HCT116 (cell line): ENCODE measurements at regions not wholly inside any gene's neighbourhood (a gene's known extent, or its start where the extent isn't known, plus 50 kb on each side); places are given as distances from the start of the nearest gene placed in this dataset.
A peak's percentile ranks its signal among the peaks of the same experiment; 100 is the strongest.

Source experiments
- ATAC-seq: fragments of 200-7000 bp; cut with Tn5 transposase; 2 replicates; pipeline ENCODE4 v1.9.1; 2020; ENCODE audit warnings: mild to moderate bottlenecking, moderate library complexity
- BruUV-seq: library from RNA; stranded (reverse); fragments of 400-500 nt; replicated peaks from 2 replicates; lab custom pipeline; 2021; lab: Mats Ljungman, UMichigan
- CTCF ChIA-PET: fragments of 300-600 bp; sonication (Branson Sonifier 250); formaldehyde crosslinking; loops from one replicate; lab custom pipeline; 2021; ENCODE audit warnings: antibody characterized with exemption; lab: Charles Lee
- POLR2A ChIA-PET: fragments of 300-600, 350-600 bp; sonication (Branson Sonifier 250); formaldehyde crosslinking; loops from one replicate; lab custom pipeline; 2021; ENCODE audit warnings: antibody characterized with exemption; lab: Charles Lee
- RAD21 ChIA-PET, 2 experiments: fragments of 300-600 bp; sonication (Branson Sonifier 250); formaldehyde crosslinking; loops; one replicate each; lab custom pipeline; 2023; ENCODE audit warnings: low total read pairs in 2 of 2; ENCODE audit not compliant: uncharacterized antibody in 2 of 2, unreplicated experiment in 2 of 2, low non-redundant PET in 1 of 2; lab: Charles Lee
- DNase-seq: peaks from one replicate; pipeline ENCODE4 v3.0.0-alpha.2; 2010; ENCODE audit warnings: low read depth, low spot score
- H2AFZ ChIP-seq: fragments of 200-600 bp; shearing (Covaris generic), sonication (generic); 2 replicates; pipeline ENCODE4 v1.6.1; 2017; ENCODE audit warnings: low read depth, mixed run types, mixed read lengths, antibody characterized with exemption, low read length; ENCODE audit not compliant: poor library complexity, severe bottlenecking
- H3K27ac ChIP-seq: 2 replicates; pipeline ENCODE4 v1.5.1; 2012; ENCODE audit warnings: low read depth, low read length
- H3K27me3 ChIP-seq: fragments of 200-600 bp; sonication (generic); 2 replicates; pipeline ENCODE4 v1.6.1; 2016; ENCODE audit warnings: mixed run types, low read length, mixed read lengths; ENCODE audit not compliant: insufficient read depth
- H3K36me3 ChIP-seq, 2 experiments: fragments of 200-500 bp in 1 of 2; fragments of 200-600 bp in 1 of 2; sonication (Bioruptor generic) in 1 of 2; sonication (generic) in 1 of 2; 2 replicates each; pipeline versions ENCODE4 v1.5.1 to v1.6.1; 2014 to 2016; ENCODE audit warnings: low read length in 2 of 2, inconsistent platforms in 1 of 2, mixed read lengths in 1 of 2, mixed run types in 1 of 2; ENCODE audit not compliant: insufficient read depth in 2 of 2, control insufficient read depth in 1 of 2
- H3K4me1 ChIP-seq, 2 experiments: fragments of 200-600 bp in 1 of 2; sonication (generic) in 1 of 2; 2 replicates each; pipeline versions ENCODE4 v1.5.1 to v1.6.1; 2012 to 2017; ENCODE audit warnings: low read length in 2 of 2, inconsistent platforms in 1 of 2, mild to moderate bottlenecking in 1 of 2, mixed read lengths in 1 of 2, mixed run types in 1 of 2, moderate library complexity in 1 of 2; ENCODE audit not compliant: insufficient read depth in 2 of 2, control insufficient read depth in 1 of 2
- H3K4me2 ChIP-seq: fragments of 200-600 bp; sonication (generic); 2 replicates; pipeline ENCODE4 v1.6.1; 2017; ENCODE audit warnings: mixed run types, low read length, mixed read lengths
- H3K4me3 ChIP-seq, 2 experiments: fragments of 200-600 bp in 1 of 2; sonication (generic) in 1 of 2; replicated peaks in 1 of 2; 2 replicates each; pipeline ENCODE4 v1.5.1; 2011 to 2016; ENCODE audit warnings: low read length in 2 of 2, control low read depth in 1 of 2, low read depth in 1 of 2, mild to moderate bottlenecking in 1 of 2, mixed read lengths in 1 of 2, mixed run types in 1 of 2
- H3K79me2 ChIP-seq: fragments of 200-600 bp; sonication (generic); 2 replicates; pipeline ENCODE4 v1.6.1; 2017; ENCODE audit warnings: mild to moderate bottlenecking, mixed run types, low read length, moderate library complexity, mixed read lengths; ENCODE audit not compliant: insufficient read depth
- H3K9ac ChIP-seq: fragments of 200-600 bp; sonication (generic); 2 replicates; pipeline ENCODE4 v1.6.1; 2016; ENCODE audit warnings: low read length, mixed read lengths
- H3K9me2 ChIP-seq: fragments of 200-600 bp; sonication (generic), shearing (Covaris generic); 2 replicates; pipeline ENCODE4 v1.6.1; 2017; ENCODE audit warnings: mixed run types, mild to moderate bottlenecking, moderate library complexity; ENCODE audit not compliant: insufficient read depth
- H3K9me3 ChIP-seq, 2 experiments: fragments of 200-500 bp in 1 of 2; fragments of 200-600 bp in 1 of 2; sonication (Bioruptor generic) in 1 of 2; sonication (generic) in 1 of 2; 2 replicates each; pipeline ENCODE4 v1.6.1; 2014 to 2017; ENCODE audit warnings: low read length in 2 of 2, mixed read lengths in 2 of 2, inconsistent platforms in 1 of 2, low read depth in 1 of 2, mild to moderate bottlenecking in 1 of 2, mixed run types in 1 of 2, moderate library complexity in 1 of 2; ENCODE audit not compliant: control insufficient read depth in 1 of 2, insufficient read depth in 1 of 2
- H4K20me1 ChIP-seq: fragments of 200-600 bp; sonication (generic), shearing (Covaris generic); 2 replicates; pipeline ENCODE4 v1.6.1; 2017; ENCODE audit warnings: mixed run types, mild to moderate bottlenecking, moderate library complexity; ENCODE audit not compliant: insufficient read depth
- CBX3 ChIP-seq: IDR thresholded peaks from 2 replicates; pipeline ENCODE4 v1.6.1; 2012; ENCODE audit warnings: low read depth
- CTCF ChIP-seq, 3 experiments: fragments of 200-600 bp in 1 of 3; sonication (generic) in 1 of 3; IDR thresholded peaks in 2 of 3; conservative IDR thresholded peaks in 1 of 3; 2 replicates each; pipeline ENCODE4 v1.5.1; 2012 to 2017; ENCODE audit warnings: low read depth in 2 of 3, low read length in 2 of 3, antibody characterized with exemption in 1 of 3, borderline replicate concordance in 1 of 3, control low read depth in 1 of 3, mild to moderate bottlenecking in 1 of 3, mixed read lengths in 1 of 3, mixed run types in 1 of 3, moderate library complexity in 1 of 3; ENCODE audit not compliant: insufficient read depth in 1 of 3
- ELF1 ChIP-seq: IDR thresholded peaks from 2 replicates; pipeline ENCODE4 v1.6.1; 2012; ENCODE audit warnings: low read depth, borderline replicate concordance
- EZH2 ChIP-seq: fragments of 200-600 bp; sonication (generic); IDR thresholded peaks from 2 replicates; pipeline ENCODE4 v1.6.1; 2017; ENCODE audit warnings: antibody characterized with exemption, mixed run types
- JUND ChIP-seq: IDR thresholded peaks from 2 replicates; pipeline ENCODE4 v1.6.1; 2012
- MAX ChIP-seq: IDR thresholded peaks from 2 replicates; pipeline ENCODE4 v1.6.1; 2012
- POLR2A ChIP-seq: IDR thresholded peaks from 2 replicates; pipeline ENCODE4 v1.7.0; 2011; ENCODE audit warnings: borderline replicate concordance; ENCODE audit not compliant: insufficient read depth, insufficient read length; ENCODE audit errors: extremely low read depth
- SP1 ChIP-seq: IDR thresholded peaks from 2 replicates; pipeline ENCODE4 v1.6.1; 2012; ENCODE audit warnings: low read depth
- TCF7L2 ChIP-seq: IDR thresholded peaks from 2 replicates; pipeline ENCODE4 v1.7.0; 2011; ENCODE audit warnings: borderline replicate concordance, inconsistent platforms; ENCODE audit not compliant: insufficient read depth, insufficient read length; ENCODE audit errors: extremely low read depth
- YY1 ChIP-seq: IDR thresholded peaks from 2 replicates; pipeline ENCODE4 v1.6.1; 2011; ENCODE audit warnings: low read length, low read depth, moderate library complexity, mild to moderate bottlenecking; ENCODE audit not compliant: insufficient replicate concordance; ENCODE audit errors: extremely low read depth
- ZFX ChIP-seq: fragments of 450-650 bp; IDR thresholded peaks from 2 replicates; pipeline ENCODE4 v1.6.1; 2017
- intact Hi-C: fragments of 100-400 bp; cut with micrococcal nuclease; formaldehyde crosslinking; loops from 2 replicates; pipeline ENCODE4 v1.10.0; 2022

- CTCF ChIA-PET: interaction anchor here (1.7 to 2.4 kb wide), 2 partner anchors 184 to 274 kb away, joined by 4 to 22 read pairs; no protein-coding TSS in a partner anchor
- H3K4me2 ChIP-seq: peak overlapping the region; percentile 55; the same call in 1 of the 2 replicates
- no peaks in the 10 kb centered on the region for H3K9me3 ChIP-seq
- no peak overlapping the region for H3K9ac ChIP-seq
- no peaks in the 10 kb centered on the region for H3K79me2 ChIP-seq
- RAD21 ChIA-PET: no interaction called here
- H3K4me3 ChIP-seq: no peak overlapping the region
- ATAC-seq: no peak
- DNase-seq: no peak
- TF ChIP-seq EZH2: no peak
- TF ChIP-seq ELF1: no peak
- no peak for TF ChIP-seq SP1
- TF ChIP-seq YY1: no peak
- TF ChIP-seq TCF7L2: no peak
- no peak for TF ChIP-seq JUND
- no peak for TF ChIP-seq CTCF (IDR thresholded peaks at IDR 0.05 in 2 of 3, conservative IDR thresholded peaks at IDR 0.05 in 1 of 3; ENCODE audit: borderline replicate concordance in 1 of 3, insufficient read depth in 1 of 3, low read depth in 2 of 3, low read length in 2 of 3)
- TF ChIP-seq CBX3: no peak
- no peak for TF ChIP-seq POLR2A
- no peak for TF ChIP-seq MAX
- TF ChIP-seq ZFX: no peak
- no peaks in the 10 kb centered on the region for H3K9me2 ChIP-seq
- intact Hi-C loops: no loop called here
- H4K20me1 ChIP-seq: no peaks in the 10 kb centered on the region
- BruUV-seq: no TSS peak
- H2AFZ ChIP-seq: no peak overlapping the region
- POLR2A ChIA-PET: no interaction called here
- peaks cover 0 to 3% of the 10 kb centered on the region in 2 experiments; a peak in 2 of 4 replicates for H3K4me1 ChIP-seq
- no peak overlapping the region for H3K27ac ChIP-seq
- H3K27me3 ChIP-seq: peaks cover 7% of the 10 kb centered on the region
- no peaks in the 10 kb centered on the region for H3K36me3 ChIP-seq
Observed at GRCh38 chr15:97903560-97903959, 56.9 kb upstream of the ARRDC4 start.
